ENCODE measurements at regions not wholly inside any gene's neighbourhood (a gene's known extent, or its start where the extent isn't known, plus 50 kb on each side); places are given as distances from the start of the nearest gene placed in this dataset.

DNA sequence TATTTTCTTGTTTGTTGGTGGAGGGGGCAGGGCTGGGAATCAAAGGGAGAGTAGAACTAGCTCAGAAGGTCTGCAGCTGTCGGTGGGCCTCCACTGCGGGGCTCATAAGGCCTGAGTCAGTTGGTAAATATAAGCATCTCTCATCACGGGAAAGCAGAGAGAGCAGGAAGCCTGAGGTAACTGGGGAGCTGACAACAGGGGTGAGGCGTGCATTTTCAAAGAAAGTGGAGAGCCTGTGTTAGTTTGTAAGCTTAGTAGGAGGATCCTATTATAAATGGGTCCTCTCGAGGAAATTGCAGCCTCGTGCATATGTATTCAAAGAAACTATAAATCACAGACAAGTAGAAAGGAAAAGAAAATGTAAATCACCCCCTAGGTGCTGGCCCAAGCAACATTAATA is 221.0 kb upstream of the CDH13 start:
- DNase-seq (ENCODE audit: low read depth) = no peak

GRCh38 chr16:82404586-82405315 is 222.0 kb upstream of the CDH13 start:
- DNase-seq (ENCODE audit: low read depth) = no peak

DNA sequence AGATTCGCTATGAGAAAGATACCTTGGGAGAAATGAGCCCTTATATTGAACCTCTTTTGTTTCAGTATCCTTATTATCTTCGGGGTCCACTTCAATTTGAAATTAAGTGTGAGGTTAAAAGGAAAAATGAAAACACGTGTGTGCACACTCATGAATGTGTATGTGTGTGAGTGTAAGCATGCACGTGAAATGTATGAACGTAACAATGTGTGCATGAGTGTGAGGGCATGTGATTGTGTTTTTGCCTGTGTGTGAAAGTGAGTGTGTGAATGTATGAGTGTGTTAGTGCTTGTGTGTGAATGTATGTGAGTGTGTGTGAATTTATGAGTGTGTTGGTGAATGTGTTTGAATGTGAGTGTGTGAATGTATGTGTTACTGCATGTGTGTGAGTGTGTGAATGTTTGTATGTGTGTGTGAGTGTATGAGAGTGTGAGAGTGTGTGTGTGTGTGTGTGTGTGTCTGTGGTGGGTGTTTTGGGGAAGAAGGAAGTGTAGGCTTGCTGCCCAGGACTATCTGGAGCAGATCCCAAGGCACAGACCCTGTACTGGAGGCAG is 224.0 kb upstream of the CDH13 start:
- DNase-seq (ENCODE audit: low read depth) = no peak

DNA sequence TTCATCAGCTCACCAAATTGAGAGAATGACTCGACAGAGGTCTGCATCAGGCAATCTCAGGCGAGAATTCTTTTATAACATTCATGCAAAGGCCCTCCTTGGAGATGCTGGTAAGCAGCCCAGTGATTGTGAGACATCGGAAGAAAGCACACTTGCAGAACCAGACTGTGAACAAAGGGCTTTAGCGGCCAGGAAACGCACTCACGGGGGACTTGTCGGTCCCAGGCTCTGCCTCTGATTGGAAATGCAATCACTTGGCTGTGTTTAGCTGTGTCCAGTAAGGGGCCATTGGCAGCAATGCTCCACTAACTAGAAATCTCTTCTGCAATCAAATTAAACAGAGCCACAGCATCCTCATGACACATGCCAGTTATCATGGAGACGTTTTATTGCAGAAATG is 226.7 kb upstream of the CDH13 start:
- DNase-seq (ENCODE audit: low read depth) = no peak

- DNase-seq (ENCODE audit: low read depth) = no peak
Measured at GRCh38 chr16:82396509-82396908, 226.5 kb upstream of the MPHOSPH6 start.

DNA sequence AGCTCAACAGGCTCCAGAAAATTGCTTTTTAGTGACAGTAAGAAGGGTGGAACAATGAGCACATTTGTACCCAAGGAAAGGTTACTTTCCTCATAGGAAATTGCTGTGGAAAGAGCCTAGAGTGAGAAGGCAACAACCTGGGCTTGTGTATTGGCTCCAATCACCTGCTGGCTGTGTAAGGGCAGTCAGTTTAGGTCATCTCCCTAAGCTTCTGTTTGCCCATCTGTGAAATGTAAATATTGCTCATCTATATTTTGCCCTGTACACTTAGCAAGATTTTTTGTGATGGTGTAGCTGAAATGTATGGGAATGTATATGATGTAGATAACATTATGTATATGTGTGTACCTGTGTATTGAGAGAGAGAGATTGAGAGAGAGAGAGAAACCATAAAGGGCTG is 225.2 kb upstream of the MPHOSPH6 start:
- no peak for DNase-seq (ENCODE audit: low read depth)

GRCh38 chr16:82391690-82392089 is 221.7 kb upstream of the MPHOSPH6 start:
- DNase-seq (ENCODE audit: low read depth) = no peak

GRCh38 chr16:82389956-82390650 is 220.1 kb upstream of the MPHOSPH6 start:
- no peak for DNase-seq (ENCODE audit: low read depth)

- DNase-seq (ENCODE audit: low read depth) = no peak
Measured at GRCh38 chr16:82386761-82387160, 216.7 kb upstream of the MPHOSPH6 start.

- no peak for DNase-seq (ENCODE audit: low read depth)
Measured at GRCh38 chr16:82384949-82385348, 214.9 kb upstream of the MPHOSPH6 start.

DNA sequence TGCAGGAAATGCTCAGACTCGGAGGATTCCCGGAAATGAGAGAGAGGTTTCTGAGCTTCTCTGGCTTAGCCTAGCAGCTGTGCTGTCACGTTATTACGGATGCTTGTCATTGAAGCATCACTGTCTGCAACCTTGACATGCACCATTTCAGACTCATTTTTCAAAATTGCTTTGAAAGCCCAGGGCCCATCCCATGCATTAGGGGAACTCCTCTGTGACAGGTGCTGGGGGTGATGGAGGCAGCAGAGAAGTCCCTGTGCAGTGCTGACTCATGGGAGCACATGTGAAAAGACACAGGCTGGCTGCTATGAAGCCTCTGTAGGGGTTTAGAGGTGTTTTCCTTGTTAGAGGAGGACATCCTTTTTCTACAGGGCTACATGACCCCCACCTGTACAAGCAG is 214.0 kb upstream of the MPHOSPH6 start:
- DNase-seq (ENCODE audit: low read depth) = no peak

GRCh38 chr16:82382521-82382920 is 212.5 kb upstream of the MPHOSPH6 start:
- no peak for DNase-seq (ENCODE audit: low read depth)

DNA sequence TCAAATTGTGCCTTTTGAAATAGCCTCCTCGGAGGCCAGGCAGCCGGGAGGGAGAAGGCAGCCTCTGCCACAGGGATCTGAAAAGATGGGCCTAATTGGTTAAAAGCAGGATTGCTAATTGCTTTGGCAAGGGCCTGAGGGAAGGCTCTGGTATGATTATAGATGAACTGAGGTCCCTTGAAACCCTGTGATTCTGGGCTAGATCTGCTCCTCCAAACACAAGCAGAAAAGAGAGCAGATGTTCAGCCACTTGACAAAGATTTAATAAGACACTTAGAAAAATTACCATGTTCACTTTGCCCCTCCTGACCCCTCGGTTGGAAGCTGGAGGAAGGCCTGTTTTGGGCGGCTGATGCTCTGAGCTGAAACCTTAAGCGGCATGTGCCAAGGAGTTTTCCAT is 209.5 kb upstream of the MPHOSPH6 start:
- no peak for DNase-seq (ENCODE audit: low read depth)

DNA sequence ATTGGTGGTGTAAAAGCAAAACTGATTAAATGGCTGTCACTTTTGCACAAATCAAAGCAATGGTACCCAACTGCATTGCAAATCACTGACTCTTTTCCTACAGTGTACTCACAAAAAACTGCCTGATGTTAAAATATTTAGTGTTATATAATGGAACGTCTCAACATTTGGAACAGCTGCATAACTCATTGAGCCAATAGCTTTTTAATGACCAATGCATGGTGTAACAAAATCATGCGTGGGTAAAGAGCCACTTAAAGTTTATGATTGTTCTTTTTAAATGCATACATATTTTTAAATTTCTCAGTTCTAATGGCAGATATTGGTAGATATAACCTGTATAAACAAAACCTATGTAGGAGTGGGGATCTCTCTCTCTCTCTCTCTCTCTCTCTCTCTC is 204.0 kb upstream of the MPHOSPH6 start:
- no peak for DNase-seq (ENCODE audit: low read depth)

GRCh38 chr16:82370282-82370681 is 200.3 kb upstream of the MPHOSPH6 start:
- DNase-seq (ENCODE audit: low read depth) = no peak

DNA sequence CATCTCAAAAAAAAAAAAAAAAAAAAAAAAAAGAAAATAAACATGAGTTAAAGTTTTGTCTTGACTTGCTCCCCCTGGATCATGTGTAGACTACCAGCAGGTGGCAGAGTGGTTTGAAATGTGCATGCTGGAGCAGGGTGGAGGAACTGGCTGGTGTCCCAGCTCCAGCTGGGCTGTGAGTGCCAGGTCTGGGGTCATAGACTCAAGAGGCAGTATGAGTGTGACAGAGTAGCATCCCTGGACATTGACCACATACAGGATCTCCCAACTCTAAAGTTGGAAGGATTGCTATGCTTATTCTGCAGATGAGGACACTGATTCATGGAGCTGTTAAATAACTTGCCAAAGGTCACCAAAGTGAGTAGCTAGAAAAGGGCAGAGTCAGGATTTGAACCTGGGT is 198.0 kb upstream of the MPHOSPH6 start:
- no peak for DNase-seq (ENCODE audit: low read depth)

- DNase-seq (ENCODE audit: low read depth) = no peak
Measured at GRCh38 chr16:82366462-82366861, 196.4 kb upstream of the MPHOSPH6 start.

- DNase-seq (ENCODE audit: low read depth) = no peak
Measured at GRCh38 chr16:82364690-82365089, 194.7 kb upstream of the MPHOSPH6 start.

DNA sequence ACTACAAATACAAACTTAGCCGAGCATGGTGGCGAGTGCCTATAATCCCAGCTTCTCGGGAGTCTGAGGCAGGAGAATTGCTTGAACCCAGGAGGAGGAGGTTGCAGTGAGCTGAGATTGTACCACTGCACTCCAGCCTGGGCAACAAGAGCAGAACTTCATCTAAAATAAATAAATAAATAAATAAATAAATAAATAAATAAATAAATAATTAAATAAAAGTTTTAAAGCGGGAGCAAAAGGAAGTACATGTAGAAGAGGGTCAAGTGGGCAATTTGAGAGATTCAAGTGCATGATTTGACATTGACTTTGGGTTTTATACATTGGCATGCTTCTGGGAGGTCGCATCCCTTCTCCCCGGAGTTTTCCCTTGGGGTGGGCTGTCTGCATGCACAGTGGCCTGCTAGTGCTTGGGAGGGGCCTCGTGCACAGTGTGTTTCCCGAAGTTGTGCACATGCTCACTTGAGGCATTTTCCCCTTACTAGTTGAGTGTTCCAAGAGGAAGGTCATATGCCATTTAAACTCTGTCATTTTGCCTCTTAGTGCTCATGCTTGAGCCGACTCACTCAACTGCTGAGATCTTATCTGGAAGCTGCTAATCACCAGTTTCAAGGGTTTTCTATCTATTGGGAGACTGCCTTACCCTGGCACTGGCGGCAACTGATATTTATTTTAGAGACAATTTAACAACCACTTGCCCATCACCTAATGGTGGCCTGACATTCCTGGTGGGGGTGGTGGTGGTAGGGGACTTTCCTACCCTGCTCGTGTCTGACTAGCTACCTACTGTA is 193.2 kb upstream of the MPHOSPH6 start:
- DNase-seq (ENCODE audit: low read depth) = no peak

GRCh38 chr16:82361885-82362284 is 191.9 kb upstream of the MPHOSPH6 start:
- no peak for DNase-seq (ENCODE audit: low read depth)

- DNase-seq (ENCODE audit: low read depth) = no peak
Measured at GRCh38 chr16:82360024-82360783, 190.2 kb upstream of the MPHOSPH6 start.

DNA sequence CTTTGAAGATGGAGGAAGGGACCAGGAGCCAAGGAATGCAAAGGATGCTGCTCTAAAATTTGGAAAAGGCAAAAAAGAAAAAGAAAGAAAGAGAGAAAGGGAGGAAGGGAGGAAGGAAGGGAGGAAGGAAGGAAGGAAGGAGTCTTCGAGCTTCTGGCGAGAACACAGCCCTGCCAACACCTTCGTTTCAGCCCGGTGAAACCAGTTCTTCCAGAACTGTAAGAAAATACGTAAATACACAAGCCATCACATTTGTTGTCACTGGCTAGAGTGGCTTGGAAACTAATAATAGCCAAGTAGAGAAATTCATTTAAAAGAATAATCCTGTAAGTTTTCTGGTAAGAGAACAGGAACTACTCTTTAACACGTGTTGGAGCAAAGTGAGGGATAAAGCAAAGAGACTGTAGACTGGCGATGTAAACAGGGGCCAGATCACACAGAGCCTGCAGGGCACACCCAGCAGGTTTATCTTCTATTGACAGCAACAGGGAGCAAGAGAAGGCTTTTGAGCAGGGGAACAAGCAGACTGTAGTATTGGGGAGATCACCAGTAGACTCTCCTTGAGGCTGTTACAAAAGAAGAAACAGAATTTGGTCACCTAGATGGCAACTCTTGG is 188.7 kb upstream of the MPHOSPH6 start:
- no peak for DNase-seq (ENCODE audit: low read depth)
